HG03135 (cell line): ENCODE measurements at regions not wholly inside any gene's neighbourhood (a gene's known extent, or its start where the extent isn't known, plus 50 kb on each side); places are given as distances from the start of the nearest gene placed in this dataset.
A peak's percentile ranks its signal among the peaks of the same experiment; 100 is the strongest.
"Not testable (repeated sequence)": the region's sequence is repeated elsewhere in the genome, so short reads cannot be mapped to it uniquely, and the experiment has no call there.

Experiments used
- ATAC-seq: cut with Tn5 transposase; IDR thresholded peaks from one replicate; pipeline ENCODE4 v1.9.1; 2021; ENCODE audit warnings: mild to moderate bottlenecking, moderate library complexity; ENCODE audit not compliant: unreplicated experiment

DNA sequence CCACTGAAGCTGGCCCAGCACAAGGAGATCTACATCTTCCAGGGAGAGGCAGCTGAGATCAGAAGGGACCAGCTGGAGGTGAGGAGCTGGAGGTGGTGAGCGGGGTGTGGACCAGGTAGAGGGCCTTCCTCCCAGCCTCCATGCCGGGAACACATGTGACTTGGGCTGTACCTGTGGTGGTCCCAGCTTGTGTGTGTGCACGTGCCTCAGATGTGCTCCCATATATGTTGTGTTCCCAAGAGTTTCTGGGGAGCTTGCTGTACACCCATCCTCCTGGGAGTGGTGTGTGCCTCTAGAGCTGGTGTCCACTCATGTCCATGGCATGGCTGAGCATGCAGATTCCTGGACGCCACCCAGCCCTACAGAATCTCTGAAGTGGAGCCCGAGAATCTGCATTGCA, 183.7 kb upstream of the AKAP13 start:
- ATAC-seq: not testable (repeated sequence)

DNA sequence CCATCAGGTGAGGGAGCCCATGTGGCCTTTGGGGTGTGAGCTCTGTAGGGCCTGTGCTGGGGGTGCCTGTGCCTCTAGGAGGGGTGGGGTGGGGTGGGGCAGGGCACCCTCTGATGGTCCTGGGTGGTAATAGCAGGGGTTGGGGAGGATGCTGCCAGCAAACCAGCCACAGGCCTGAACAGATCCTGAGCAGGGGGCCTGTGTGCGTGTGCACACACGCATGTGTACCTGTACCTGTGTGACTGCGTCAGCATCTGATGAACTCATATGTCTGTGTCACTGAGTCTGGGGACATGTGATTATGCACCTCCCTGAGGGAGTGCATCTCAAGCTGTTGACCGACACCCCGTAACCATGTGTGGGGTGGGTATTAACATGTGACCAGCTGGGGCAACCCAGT, 182.8 kb upstream of the AKAP13 start:
- not testable (repeated sequence) for ATAC-seq

DNA sequence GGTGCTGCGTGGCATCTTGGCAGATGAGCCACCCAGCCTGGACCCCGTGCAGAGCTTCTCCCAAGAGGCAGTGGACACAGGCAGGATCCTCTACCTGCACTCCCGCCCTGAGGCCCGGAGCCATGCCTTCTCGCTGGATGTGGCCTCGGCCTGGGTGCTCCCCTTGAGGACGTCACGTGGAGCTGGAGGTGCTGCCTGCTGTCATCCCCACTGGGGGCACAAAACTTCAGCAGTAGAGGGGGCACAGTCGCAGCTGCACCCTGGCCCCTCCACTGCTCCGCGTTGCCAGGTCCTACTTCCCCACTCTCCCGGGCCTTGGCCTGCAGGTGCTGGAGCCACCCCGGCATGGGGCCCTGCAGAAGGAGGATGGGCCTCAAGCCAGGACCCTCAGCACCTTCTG, 182.0 kb upstream of the AKAP13 start:
- ATAC-seq: not testable (repeated sequence)

DNA sequence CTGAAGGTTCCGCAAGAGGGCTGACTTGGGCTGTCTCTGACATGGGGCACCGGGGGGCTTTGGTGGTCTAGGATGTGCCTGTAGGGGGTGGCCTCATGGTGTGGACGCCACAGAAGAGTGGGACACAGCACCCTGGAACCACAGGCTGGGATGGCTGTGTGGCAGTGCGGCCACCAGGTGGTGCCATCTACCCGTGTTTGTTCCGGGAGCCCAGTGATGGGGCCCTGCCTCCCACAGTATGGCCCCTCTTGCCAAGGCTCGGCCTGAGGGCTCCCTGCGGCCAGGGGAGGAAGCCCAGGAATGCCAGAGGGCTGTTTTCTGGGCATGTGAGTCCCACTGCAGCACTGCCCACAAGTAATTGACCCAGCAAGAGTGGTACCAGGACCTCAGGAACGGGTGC, 180.2 kb upstream of the AKAP13 start:
- ATAC-seq: peak; percentile 90

DNA sequence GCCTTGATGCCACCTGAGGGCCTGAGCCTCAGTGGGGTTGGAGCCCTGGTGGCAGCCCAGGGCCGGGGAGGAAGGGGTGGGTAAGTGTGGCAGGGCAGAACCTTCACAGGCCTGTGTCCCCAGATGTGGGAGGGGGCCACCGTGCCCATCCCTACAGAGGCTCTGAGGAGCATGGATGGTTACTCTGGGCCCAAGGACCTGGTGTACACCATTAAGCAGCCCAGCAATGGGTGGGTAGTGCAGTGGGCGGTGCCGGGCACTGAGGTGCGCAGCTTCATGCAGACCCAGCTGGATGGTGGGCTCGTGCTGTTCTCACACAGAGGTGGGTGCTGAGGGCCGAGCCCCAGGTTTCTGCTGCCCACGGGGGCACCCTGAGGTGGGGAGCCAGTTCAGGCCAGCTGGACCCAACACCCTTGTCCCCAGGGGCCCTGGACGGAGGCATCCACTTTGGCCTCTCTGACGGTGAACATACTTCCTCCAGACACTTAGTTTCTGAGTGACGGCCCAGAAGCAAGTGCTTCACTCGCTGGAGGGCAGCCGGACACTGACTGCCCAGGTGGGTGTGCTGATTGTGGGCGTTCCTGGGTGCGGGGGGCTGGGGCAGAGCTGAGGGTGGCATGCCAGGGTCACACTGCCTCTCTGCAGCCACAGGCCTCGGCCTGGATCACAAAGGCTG, 179.1 kb upstream of the AKAP13 start:
- ATAC-seq: not testable (repeated sequence)

DNA sequence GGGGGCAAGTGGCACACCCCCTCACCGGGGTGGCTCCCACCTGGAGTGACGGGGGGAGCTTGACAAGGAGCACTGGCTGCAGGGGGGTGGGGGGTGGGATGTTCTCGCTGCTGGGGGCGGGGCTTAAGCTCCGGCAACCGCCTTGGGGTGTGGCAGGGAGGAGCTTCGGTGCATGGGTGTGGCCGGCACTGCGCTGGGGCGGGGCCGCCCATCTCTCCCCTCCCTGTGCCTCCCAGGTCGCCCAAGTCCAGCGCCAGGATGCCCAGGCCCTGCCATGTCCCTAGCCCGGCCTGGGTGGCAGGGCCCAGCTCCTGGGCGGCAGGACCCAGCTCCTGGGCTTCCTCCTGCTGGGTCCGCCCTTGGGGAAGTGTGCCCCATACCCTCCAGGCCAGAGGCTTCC, 175.9 kb upstream of the AKAP13 start:
- not testable (repeated sequence) for ATAC-seq

DNA sequence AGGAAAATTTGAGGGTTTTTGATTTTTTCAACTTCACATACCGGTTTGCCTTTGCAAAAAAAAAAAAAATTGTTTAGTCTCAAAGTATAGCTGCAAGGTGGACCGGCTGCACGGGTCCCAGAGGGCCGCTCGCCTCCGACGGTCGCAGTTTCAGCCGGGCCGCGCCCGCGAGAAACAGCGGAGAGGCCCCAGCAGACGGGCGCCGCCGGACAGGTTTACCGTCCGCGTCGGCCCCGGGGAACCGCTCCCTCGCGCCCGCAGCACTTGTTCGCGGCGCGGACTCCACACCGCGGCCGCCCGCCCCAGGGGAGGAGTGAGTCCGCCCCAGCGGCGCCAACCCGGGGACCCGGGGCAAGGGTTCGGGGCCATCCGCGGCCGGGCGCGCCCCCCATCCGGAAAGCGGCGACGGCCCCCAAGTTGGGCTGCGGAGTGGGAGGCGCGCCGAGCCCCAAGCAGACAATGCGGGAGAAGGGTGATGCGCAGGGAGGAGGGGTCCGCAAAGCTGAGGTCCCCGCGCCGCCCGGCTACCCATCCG, 146.5 kb upstream of the AKAP13 start:
- ATAC-seq: not testable (repeated sequence)

DNA sequence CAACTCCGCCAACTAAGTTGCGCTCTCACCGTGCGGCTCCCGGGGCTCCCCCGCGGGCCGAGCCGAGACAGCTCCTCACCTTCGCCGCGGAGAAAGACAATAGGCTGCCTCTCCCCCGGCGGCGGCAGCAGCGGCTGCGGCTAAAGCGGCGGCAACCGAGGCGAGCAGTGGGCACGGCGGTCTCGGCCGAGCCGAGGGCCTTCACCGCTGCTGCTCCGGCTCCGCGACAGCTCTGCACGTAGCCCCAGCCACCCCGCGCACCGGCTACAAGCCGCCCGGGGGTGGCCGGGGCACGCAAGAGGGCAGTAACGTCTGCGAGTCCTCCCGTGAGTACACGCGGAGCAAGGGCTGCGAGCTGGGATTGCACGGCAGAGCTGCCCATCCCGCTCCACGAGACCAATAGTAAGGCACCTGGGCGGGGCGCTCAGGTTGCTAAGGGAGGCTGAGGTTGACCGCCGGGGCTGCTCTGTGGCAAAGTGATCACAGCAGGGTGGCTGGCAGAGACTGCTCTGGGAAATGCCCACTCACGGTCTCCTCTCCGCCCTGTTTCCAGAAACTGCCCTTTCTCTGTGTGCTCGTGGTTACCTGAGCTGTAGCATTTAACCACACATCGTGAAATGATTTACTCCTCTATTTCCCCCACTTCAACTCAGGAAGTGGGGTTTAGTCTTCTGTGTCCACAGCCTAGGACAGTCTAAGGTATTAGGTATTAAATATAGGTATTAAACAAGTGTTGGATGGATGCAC, 145.8 kb upstream of the AKAP13 start:
- not testable (repeated sequence) for ATAC-seq

DNA sequence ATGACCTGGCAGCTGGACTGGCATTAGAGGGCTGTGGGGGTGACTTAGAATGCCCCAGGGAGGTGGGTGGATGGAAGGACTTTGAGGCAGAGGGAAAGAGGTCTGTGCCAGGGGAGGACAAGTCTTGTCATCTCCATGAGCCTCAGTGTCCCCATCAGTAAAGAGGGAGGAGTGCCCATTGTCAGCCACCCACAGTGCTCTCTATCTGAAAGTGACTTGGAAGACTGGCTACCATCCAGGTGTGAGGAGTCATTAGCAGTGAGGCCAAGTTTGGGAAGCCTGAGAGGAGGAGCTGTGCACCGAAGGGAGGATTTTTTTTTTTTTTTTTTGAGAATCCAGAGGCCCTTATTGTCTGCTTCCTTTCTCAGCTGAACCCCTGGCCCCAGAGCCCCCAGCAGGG, 136.3 kb upstream of the AKAP13 start:
- not testable (repeated sequence) for ATAC-seq

DNA sequence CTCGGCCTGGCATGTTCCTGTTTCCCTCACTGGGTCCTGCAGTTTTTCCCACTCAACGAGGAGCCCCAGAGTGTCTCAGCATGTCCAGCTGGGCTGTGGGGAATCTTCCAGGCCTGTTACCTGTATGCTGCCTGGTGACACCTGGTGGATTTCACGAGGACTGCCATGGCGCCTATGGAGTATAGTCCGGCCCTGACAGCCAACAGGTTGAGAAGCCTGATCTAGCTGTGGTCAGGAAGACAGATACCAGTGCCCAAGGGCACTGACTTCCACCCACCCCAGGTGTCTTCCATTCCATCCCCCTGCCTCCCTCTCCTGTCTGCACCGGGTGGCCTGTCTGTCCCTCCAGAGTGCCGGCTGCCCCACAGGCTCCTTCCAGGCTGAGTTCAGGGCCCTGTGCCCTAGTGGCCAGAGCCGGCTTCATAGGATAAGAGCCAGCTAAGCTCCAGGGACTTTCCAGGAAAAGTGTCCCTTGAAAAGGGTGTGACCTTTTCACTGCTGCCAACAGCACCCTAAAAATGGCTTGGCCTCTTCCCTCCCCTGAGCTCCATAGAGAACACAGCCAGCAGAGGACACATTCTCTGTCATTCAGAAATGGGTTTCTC, 129.4 kb upstream of the AKAP13 start:
- not testable (repeated sequence) for ATAC-seq

DNA sequence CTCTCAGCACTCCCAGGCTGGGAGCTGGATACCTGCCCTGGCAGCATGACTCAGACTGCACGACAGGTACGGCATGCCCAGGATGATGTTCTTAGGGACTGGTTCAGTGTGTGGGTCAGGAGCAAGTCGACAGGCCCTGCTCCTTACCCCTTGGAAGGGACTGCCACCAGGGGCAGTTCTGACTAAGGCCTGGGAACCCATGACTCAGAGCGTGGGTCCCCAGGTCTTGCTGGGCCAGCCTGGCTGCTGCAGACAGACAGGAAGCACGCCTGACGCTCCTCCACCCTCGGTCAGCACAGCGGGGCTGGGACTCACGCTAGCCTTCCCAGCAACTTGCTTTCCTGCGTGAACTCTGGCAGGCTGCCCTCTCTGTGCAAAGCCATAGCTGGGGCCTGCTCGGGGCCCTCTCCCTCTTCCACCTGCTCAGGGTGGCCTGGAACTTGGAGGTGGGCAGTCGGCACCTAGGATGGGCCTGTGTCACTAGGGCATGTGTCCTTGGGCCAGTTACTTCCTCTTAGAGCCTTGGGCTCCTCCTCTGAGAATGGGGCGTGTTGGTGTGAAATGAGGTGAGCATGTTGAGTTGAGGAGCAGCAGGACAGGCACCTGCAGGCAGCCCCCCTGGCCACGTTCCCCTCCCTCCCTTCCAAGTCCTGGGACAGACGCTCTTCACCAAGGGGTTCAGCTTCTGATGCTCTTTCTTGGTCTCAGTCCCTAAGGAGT, 127.0 kb upstream of the AKAP13 start:
- not testable (repeated sequence) for ATAC-seq

DNA sequence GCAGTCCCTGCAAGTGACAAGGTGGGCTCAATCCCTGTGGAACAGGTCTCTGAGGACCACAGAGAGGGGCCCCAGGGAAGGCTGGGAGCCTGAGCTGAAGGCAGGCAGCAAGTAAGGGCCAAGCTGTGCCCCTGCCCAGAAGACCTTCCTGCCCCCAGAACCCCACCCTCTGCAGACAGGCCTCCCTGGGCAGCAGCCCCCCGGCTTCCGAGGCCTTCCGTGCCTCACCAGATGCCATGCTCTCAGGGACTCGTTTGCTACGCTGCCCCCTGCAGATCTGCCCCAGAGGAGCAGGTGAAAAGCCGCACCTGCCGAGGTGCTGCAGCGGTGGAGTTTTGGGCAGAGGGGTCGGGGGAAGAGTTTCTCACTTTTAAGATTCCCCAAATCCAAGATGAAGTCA, 125.4 kb upstream of the AKAP13 start:
- ATAC-seq: not testable (repeated sequence)

DNA sequence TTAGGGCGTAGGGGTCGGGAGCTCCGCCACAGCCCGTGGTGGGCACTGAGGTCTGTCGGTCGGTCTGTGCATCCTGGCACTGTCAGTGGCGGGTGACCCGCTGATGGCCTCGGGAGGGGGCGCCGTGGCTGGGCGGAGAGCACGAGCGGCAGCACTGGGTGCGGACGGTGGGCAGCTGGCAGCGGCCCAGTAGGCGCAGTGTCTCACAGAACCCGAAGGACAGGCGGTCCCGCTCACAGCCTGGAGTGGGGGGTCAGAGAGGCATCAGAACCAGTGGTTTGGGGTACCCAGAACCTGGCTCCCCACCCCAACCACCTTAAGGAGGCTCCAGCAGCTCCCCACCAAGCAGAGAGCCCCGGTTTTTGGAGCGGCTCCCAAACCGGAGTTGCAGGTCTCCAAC, 124.9 kb upstream of the AKAP13 start:
- ATAC-seq: not testable (repeated sequence)

DNA sequence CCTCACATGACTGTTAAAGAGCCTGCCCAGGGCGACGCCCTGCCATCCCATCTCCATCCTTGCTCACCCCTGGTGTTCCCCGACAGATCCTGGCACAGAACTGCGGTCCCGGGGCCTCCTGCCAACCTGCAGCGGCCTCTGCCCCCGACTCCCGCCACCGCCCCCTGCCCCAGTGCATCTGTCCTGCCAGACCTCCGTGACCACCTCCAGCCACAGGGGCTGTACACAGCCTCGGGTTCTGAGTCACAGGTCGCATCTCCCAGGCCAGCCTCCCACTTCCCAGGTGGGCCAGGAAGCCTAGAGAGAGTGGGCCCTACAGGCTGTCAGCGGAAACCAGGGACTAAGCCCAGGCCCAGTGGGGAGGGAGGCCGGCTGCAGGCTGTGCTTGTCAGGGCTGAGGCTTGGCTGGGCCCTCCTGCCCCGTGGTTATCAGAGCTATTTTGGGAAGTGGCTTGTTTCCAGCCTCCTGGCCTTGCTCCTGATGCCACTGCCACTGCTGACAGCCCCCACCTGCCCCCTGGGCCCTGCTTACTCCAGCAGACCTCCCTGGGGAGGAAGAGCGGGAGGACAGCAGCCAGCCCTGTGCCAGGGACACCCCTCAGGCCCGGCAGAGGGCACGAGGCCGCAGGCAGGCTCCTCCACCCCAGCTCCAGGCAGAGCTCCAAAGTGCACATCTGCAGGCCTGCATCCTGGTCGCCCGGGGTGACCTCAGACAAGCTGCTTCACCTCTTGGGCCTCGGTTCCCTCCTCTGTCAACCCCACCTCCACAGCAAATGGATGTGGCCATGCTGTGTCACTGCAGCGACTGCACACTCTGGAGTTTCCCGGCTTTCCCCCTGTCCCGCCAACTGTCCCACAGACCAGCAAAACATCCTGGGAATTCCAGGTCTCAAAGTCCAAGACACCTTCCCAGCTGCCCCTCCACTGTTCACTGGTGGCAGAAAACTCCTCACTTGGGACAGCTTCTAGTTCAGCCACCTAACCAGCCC, 124.1 kb upstream of the AKAP13 start:
- not testable (repeated sequence) for ATAC-seq

DNA sequence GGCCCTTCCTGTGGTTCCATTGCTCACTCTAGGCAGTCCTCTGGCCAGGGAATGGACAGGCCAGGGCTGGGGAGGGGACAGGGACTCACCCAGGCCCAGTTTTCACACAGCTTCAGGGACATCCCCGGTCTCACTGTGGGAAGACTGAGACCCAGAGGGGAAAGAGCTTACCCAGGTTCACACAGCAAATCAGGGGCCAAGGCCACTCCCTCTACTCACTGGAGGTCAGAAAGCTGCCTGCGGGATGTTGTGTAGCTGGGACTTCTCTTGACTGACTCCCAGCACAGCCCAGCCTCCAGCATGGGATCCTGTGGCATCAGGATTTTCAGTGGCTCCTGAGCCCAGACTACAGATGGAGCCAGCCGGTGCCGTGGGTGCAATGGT, 122.3 kb upstream of the AKAP13 start:
- not testable (repeated sequence) for ATAC-seq

DNA sequence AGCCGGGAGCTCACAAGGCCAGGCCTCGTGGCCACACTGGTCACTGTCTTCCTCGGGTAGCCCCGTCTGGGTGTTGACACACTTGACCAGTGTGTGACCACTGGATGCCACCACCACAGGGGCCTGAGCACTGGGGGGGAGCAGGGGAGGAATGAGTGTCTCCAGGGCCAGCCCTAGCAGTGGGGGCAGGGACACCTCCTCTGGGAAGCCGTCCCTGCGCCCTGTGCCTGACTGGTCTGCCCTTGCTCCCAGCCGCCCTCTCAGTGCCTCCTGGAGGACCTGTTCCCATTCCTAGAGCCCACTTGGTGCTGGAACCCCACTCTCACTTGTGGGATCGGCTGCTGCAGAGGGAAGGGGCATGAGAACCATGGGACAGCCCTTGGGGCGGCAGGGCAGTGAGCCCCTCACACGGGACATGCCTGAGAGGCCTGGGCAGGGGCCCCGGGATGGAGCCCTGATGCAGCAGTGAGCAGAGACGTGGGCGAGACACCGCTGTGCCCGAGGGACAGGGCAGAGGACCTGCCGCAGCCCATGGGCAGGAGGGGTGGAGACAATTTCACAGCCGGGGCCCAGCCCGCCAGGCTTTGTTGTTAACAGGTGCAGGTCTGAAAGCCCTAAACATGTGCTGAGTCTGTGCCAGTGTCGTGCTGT, 121.7 kb upstream of the AKAP13 start:
- not testable (repeated sequence) for ATAC-seq

DNA sequence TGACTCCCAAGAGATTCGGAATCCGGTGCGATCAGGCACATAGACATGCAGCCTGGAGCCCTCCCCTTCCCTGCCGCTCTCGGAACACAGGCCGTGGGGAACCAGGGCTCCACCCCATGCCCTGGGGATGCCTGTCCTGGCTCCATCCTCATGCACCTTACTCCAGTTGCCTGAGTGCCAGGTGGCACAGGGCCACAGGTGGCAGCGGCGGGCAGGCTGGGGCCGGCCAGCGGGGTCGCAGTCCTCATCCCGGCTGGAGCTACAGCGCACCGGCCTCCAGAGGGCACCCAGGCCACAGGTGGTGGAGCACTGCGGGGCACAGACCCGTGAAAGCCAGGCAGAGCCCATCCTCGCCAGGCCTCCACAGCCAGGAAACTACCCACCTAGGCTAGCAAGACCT, 119.9 kb upstream of the AKAP13 start:
- ATAC-seq: not testable (repeated sequence)

DNA sequence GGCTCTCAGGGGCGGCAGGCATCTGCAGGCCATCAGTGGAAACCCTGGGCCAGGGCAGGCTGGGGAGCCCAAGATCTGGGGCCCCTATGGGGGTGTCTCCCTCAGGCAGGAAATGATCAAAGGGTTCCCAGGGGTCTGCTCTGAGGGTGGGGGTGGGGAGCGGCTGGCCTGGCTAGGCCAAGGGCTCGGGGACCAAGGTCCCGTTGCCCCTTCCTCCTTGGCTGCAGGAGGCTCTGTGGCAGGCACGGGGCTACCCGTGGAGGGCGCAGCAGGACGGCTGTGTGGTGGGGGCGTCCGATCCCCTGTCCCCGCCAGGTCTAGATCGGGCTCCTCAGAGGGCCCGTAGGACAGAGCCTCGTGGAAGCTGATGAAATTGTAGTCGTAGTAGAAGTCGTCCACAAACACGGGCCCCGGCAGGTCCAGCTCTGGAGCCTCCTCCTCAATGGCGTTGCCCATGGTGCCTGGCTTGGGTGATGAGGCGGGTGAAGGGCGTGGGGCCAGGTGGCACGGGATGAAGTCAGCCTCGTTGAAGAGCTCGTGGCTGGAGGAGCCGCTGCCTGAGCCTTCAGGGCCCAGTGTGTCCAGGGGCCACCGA, 117.8 kb upstream of the AKAP13 start:
- not testable (repeated sequence) for ATAC-seq
